Activated CD8-positive, alpha-beta memory T cell treated with anti-CD3 and anti-CD28 coated beads for 36 hours (primary cell): ENCODE measurements at regions not wholly inside any gene's neighbourhood (a gene's known extent, or its start where the extent isn't known, plus 50 kb on each side); places are given as distances from the start of the nearest gene placed in this dataset.

ENCODE experiments used
- CTCF ChIA-PET: fragments of 350-600 bp; sonication (Branson Sonifier 250); formaldehyde crosslinking; loops from one replicate; lab custom pipeline; 2021; ENCODE audit warnings: antibody characterized with exemption; lab: Charles Lee
- POLR2A ChIA-PET: fragments of 350-600 bp; sonication (Branson Sonifier 250); formaldehyde crosslinking; loops from one replicate; lab custom pipeline; 2021; ENCODE audit warnings: antibody characterized with exemption; lab: Charles Lee

DNA sequence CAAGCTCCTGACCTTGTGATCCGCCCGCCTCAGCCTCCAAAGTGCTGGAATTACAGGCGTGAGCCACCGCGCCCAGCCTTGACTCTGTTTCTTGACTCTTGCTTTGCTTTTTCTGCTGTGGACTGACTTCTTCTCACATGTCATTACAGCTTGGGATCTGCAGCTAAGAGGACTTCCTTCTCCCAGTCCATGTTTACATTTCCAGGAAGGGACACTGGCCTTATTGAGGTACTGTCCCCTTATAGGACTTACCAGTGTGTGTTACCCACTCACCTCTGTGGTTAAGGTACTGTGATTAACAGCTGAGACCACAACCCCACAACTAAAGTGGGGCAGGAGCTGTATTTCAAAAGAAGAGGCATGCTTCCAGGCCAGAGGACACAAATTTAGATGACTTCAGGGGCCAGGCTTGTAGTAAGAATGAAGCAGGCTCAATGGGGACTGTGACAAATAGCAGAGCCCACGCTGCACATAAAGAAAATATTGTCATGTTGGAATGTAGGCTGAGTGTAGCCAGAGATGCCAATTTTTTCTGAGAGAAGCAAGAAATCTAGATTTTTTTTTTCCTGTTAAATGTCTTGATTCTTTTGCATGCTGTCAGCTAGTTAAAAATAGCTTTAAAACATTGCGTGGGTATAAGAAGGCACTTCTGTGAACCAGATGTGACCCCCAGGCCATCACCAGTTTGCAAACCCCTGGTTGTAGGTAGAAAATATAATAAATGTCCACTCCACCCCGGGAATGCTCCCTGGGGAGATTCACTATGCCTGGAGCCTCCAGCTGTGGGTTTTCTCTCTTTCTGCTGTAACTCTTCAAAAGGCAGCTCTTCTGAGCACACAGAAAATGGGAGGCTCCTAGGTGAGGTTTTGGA is 75.0 kb downstream of the PTPDC1 start:
- ChIA-PET POLR2A (no interaction called here), CTCF (no interaction called here)

- CTCF ChIA-PET = interaction anchor here (0.8 kb wide), 1 partner anchor 44 kb away, joined by 3 read pairs; no protein-coding TSS in a partner anchor
Observed at GRCh38 chr9:94160594-94161501, 76.6 kb downstream of the PTPDC1 start.

GRCh38 chr9:94161673-94162072 is 77.4 kb downstream of the PTPDC1 start:
- POLR2A ChIA-PET = no interaction called here
- CTCF ChIA-PET = no interaction called here

More at GRCh38 chr9:94160594-94161501, 76.6 kb downstream of the PTPDC1 start:
- POLR2A ChIA-PET = no interaction called here

- ChIA-PET POLR2A (interaction anchor here (1.2 kb wide), 1 partner anchor 19 kb away, joined by 3 read pairs; no protein-coding TSS in a partner anchor), CTCF (no interaction called here)
Observed at GRCh38 chr9:94164806-94165549, 80.7 kb downstream of the PTPDC1 start.

DNA sequence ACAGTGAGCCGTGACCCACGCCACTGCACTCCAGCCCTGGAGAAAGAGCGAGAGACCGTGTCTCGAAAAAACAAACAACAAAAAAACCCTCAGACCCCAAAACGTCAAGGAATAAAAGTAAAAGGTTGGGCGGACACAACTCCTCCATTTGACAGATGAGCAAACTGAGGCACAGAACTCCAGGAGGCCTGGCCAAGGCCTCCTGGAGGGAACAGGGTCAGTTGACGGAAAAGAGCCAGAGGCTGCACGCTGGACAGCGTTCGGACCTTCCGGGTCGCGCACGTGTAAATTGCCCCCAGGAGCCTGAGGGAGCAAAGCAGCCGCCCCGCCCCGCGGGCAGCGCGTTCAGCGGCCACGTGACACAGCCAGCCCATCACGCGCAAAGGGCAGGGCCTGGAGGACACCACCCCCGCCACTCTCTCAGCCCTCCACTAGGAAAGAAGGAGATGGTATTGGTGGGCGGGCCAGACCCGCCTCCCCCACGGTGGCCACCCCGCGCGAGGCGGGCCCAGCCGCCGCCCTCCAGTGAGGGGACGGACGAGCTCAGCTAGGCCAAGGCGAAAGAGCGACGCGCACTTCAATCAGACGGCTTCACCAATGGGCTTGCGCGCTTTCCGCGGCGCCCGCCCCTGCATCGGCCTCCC is 81.5 kb downstream of the PTPDC1 start:
- CTCF ChIA-PET = no interaction called here
- POLR2A ChIA-PET = interaction anchor here (1.2 to 1.5 kb wide), 2 partner anchors 8 to 18 kb away, joined by 3 read pairs; no protein-coding TSS in a partner anchor

DNA sequence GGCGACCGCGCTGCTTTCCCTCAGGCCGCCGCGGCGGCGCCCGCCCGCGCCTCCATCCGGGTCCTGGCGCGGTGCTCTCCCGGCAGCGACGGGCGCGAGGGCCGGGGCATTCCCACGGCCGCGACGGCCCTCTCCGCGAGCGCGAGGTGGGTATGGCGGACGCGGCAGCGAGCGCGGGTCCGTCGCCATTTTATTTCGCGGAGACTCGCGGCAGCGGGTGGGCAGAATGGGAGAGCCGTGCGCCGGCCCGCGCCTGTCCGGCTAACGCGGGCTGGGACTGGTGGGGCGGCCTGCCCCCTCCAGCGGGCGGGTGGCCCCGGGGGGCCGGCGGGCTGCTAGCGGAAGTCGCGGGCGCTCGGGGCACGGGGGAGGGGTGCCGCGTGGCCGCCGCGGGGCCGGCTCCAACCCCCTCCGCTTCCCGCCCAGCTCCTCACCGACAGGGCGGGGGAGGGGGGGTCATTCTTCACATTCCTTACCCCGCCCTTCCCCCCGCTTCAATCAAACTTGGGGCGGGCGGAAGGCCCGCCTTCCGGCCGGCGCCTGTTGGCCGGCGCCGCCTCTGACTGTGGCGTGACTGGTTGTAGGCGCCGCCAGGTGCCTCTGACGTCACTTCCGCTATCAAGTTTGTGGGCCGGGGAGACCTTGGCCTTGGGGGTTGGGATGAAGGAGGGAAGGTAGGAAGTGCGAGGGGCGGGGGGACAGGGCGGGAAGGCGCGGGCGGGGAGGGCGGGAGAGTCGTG is 82.1 kb downstream of the PTPDC1 start:
- ChIA-PET CTCF (no interaction called here), POLR2A (interaction anchor here (0.6 to 1.5 kb wide), 3 partner anchors 8 to 179 kb away, joined by 3 read pairs; no protein-coding TSS in a partner anchor)

DNA sequence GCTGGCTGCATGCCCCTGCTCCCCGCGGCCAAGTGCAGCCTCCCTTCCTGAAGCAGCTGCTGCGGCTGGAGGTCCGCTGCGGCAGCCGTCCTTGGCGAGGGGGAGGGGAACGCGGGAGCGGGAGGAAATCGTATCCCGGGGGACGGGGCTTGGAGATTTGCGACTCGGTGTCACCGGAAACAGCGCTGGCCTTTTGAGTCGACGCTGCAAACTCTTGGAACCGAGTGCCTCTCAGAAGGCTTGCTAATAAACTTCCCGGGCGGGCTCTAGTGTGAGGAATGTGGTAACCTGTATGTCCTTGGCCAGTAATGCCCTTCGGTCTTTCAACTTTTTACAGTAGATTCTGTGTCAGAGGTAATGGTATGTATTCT is 82.7 kb downstream of the PTPDC1 start:
- POLR2A ChIA-PET = interaction anchor here (0.6 to 1.5 kb wide), 3 partner anchors 7 to 179 kb away, joined by 3 read pairs; no protein-coding TSS in a partner anchor
- CTCF ChIA-PET = no interaction called here

DNA sequence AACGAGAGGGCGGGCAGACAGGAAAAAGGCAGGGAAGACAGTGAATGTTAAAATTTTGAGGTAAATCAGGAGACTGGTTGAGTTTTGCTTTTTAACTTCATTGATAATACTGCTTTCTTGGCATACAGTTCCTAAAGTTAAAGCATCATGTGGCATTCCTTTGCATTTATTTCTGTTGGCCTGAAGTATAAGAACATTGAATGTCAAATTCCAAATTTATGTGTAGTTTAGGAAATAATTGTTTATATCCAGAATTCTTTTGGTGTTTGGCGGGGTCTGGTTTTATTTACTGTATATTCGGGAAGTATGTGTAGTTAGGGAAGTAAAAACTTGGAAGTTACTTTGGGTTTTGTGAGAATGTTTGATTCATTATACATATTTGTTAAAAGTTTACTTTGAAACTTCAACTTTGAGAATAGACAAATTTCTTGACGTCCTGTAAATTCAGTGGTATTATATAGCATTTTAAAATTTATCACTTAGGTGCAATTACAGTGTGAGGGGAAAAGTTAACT is 83.2 kb downstream of the PTPDC1 start:
- CTCF ChIA-PET = no interaction called here
- POLR2A ChIA-PET = no interaction called here

GRCh38 chr9:94168203-94169000 is 84.1 kb downstream of the PTPDC1 start:
- ChIA-PET POLR2A (interaction anchor here (0.6 to 1.0 kb wide), 3 partner anchors 11 to 1421 kb away, joined by 3 to 5 read pairs (median 4); partner anchors contain the start of gene ZNF169), CTCF (no interaction called here)

DNA sequence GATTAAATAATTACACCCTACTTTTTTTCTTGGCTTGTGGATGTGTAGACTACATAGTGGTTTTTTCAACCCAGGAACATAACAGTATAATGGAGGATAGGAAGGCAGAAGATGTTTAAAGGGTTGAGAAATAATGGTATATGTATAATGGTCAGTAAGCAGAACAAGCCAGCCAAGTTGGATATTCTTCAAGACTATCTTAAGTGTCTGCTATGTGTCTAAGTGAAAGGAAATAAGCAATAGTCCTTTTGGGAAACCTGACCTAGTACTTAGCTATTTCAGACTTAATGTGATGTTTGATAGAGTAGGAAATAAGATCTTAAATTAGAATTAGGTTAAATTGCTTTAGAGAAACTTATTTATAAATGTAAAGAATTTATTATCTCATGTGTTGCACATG is 85.7 kb downstream of the PTPDC1 start:
- POLR2A ChIA-PET = interaction anchor here (0.5 kb wide), 1 partner anchor 1000 kb away, joined by 3 read pairs; no protein-coding TSS in a partner anchor
- CTCF ChIA-PET = no interaction called here

DNA sequence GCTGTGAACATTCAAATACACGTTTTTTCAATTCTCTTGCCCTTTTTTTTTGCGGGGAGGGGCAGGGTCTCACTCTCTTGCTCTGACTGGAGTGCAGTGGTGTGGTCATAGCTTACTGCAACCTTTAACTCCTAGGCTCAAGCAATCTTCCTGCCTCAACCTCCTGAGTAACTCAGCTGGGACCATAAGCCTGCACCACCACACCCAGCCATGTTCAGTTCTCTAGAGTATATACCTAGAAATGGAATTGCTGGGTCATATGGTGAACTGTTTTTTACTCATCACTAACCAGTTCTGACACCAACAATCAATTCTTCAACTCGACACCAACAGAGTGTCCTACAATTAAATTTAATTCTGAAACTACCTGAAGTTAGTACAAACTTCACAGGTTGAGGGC is 85.5 kb upstream of the ZNF169 start:
- ChIA-PET CTCF (interaction anchor here (0.7 to 0.9 kb wide), 3 partner anchors 10 to 108 kb away, joined by 3 read pairs; no protein-coding TSS in a partner anchor), POLR2A (interaction anchor here (0.5 to 1.2 kb wide), 3 partner anchors 7 to 1148 kb away, joined by 3 to 5 read pairs (median 3); no protein-coding TSS in a partner anchor)

DNA sequence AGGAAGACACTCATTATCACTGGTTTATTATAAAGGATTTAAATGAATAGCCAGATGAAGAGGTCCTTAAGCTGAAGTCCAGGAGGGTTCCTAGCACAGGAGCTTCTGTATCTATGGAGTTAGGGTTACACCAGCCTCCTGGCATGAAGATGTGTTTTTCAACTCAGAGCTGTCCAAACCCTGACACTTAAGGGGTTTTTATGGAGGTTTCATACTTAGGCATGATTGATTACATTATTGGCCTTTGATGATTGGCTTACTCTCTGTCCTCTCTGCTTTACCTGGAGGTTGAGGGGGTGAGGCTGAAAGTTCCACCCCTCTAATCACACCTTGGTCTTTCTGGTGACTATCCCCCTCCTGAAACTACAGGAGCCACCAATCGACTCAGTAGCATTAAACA is 84.9 kb upstream of the ZNF169 start:
- CTCF ChIA-PET = interaction anchor here (0.7 to 0.8 kb wide), 2 partner anchors 39 to 109 kb away, joined by 3 read pairs; no protein-coding TSS in a partner anchor
- POLR2A ChIA-PET = interaction anchor here (1.2 kb wide), 1 partner anchor 8 kb away, joined by 3 read pairs; no protein-coding TSS in a partner anchor

- ChIA-PET CTCF (no interaction called here), POLR2A (no interaction called here)
Observed at GRCh38 chr9:94175669-94176068, 83.4 kb upstream of the ZNF169 start.

DNA sequence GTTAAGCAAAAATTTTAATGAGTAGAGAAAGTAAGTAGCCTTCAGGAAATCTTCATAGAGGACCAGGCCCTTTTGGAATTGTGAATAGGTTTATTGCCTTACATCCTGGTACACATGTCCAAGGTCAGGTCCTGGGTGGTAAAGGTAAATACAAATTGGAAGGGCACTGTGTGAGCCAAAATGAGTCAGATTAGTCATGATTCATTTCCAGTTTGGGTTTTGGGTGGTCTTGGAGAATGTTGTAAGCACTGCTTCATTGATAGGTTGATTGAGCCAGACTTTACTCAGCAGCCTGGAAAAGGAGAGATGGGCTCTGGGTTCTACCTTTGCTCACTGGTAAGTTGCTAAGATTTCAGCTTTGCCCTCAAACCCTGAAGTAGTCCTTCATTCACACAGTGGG is 82.5 kb upstream of the ZNF169 start:
- CTCF ChIA-PET = no interaction called here
- POLR2A ChIA-PET = no interaction called here

DNA sequence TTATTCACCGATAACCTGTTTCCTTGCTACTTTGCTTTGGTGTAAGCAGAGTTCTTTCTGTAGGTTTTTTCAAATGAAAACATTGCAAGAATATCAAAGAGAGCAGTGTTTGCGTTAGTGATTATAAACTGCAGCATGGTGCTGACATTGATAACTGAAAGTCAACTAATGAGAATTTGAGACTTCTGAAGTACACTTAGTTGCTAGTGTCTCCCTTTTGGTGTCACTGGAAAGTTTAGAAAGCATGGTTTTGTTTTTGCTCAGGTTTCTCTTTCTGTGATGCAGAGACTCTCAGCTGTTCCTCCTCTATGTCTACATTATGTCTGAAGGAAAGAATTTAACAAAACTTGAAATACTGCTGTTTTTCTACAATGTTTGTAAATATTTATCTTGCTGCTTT is 80.2 kb upstream of the ZNF169 start:
- ChIA-PET POLR2A (interaction anchor here (0.7 kb wide), 1 partner anchor 10 kb away, joined by 3 read pairs; no protein-coding TSS in a partner anchor), CTCF (interaction anchor here (1.3 kb wide), 1 partner anchor 33 kb away, joined by 3 read pairs; no protein-coding TSS in a partner anchor)

- CTCF ChIA-PET = no interaction called here
- POLR2A ChIA-PET = no interaction called here
Observed at GRCh38 chr9:94181408-94182181, 77.5 kb upstream of the ZNF169 start.
